ENCODE measurements at regions not wholly inside any gene's neighbourhood (a gene's known extent, or its start where the extent isn't known, plus 50 kb on each side); places are given as distances from the start of the nearest gene placed in this dataset.

DNA sequence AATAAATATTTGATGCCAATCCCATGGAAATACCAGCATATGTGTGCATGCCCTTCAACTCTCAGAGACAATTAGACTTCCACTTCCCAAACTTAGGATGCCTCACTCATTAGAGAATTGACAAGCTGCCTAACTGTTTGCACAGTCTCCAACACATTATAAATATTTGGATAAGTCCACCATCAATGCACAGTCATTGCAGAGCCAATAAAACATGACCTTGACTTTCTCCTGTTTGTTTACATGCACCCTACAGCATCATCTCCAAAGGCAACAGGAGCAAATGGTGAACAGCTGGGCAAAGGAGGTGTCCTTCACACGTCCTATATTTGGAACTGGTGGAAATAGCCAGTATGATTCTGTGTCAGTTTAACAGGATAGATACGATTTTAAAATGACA, 804.4 kb upstream of the RBFOX1 start:
- intact Hi-C loops (cut with micrococcal nuclease; ENCODE audit: unreplicated experiment), result no loop called here
- Mint-ChIP-seq H3K9me3 (ENCODE audit: low read depth, unreplicated experiment) (peaks cover 16% of the 10 kb centered on the region), H3K27me3 (ENCODE audit: unreplicated experiment) (no peaks in the 10 kb centered on the region), H3K4me3 (ENCODE audit: low read depth, unreplicated experiment) (no peak overlapping the region), H3K36me3 (ENCODE audit: insufficient read depth, unreplicated experiment) (no peaks in the 10 kb centered on the region), H3K4me1 (ENCODE audit: low read depth, unreplicated experiment) (no peaks in the 10 kb centered on the region), H3K27ac (ENCODE audit: unreplicated experiment) (no peak overlapping the region)
- CTCF ChIA-PET, result no interaction called here
- DNase-seq, result no peak
- BruUV-seq (replicated peaks), result no TSS peak
- TF ChIP-seq, protein P1, sequence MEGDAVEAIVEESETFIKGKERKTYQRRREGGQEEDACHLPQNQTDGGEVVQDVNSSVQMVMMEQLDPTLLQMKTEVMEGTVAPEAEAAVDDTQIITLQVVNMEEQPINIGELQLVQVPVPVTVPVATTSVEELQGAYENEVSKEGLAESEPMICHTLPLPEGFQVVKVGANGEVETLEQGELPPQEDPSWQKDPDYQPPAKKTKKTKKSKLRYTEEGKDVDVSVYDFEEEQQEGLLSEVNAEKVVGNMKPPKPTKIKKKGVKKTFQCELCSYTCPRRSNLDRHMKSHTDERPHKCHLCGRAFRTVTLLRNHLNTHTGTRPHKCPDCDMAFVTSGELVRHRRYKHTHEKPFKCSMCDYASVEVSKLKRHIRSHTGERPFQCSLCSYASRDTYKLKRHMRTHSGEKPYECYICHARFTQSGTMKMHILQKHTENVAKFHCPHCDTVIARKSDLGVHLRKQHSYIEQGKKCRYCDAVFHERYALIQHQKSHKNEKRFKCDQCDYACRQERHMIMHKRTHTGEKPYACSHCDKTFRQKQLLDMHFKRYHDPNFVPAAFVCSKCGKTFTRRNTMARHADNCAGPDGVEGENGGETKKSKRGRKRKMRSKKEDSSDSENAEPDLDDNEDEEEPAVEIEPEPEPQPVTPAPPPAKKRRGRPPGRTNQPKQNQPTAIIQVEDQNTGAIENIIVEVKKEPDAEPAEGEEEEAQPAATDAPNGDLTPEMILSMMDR (IDR thresholded peaks at IDR 0.05; ENCODE audit: unreplicated experiment), result no peak

DNA sequence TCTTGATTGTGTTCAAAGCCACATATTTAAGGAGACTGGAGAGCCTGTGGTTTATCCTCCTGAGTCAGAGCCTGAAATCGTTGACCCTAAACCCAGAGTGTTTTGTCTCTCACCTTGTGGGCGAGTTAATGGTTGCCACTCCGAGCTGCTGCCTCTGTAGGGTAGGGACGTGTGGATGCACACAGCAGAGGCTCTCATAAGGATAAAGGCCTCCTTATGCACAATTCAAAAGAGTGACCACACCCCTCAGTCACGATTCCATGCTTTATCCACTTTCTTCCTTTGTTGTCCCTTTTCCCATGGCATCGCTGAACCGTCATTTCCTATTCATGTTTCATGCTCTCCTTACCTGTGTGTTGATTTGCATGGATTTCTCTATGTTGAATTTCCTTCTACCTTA, 805.0 kb upstream of the RBFOX1 start:
- intact Hi-C loops (cut with micrococcal nuclease; ENCODE audit: unreplicated experiment), result no loop called here
- H3K4me1 Mint-ChIP-seq (ENCODE audit: low read depth, unreplicated experiment), result no peaks in the 10 kb centered on the region
- CTCF ChIA-PET, result no interaction called here
- H3K9me3 Mint-ChIP-seq (ENCODE audit: low read depth, unreplicated experiment), result peaks cover 15% of the 10 kb centered on the region
- no peak overlapping the region for H3K27ac Mint-ChIP-seq (ENCODE audit: unreplicated experiment)
- no peaks in the 10 kb centered on the region for H3K27me3 Mint-ChIP-seq (ENCODE audit: unreplicated experiment)
- no TSS peak for BruUV-seq (replicated peaks)
- no peaks in the 10 kb centered on the region for H3K36me3 Mint-ChIP-seq (ENCODE audit: insufficient read depth, unreplicated experiment)
- no peak for DNase-seq
- TF ChIP-seq, protein P1 (IDR thresholded peaks at IDR 0.05; ENCODE audit: unreplicated experiment), result no peak
- H3K4me3 Mint-ChIP-seq (ENCODE audit: low read depth, unreplicated experiment), result no peak overlapping the region

DNA sequence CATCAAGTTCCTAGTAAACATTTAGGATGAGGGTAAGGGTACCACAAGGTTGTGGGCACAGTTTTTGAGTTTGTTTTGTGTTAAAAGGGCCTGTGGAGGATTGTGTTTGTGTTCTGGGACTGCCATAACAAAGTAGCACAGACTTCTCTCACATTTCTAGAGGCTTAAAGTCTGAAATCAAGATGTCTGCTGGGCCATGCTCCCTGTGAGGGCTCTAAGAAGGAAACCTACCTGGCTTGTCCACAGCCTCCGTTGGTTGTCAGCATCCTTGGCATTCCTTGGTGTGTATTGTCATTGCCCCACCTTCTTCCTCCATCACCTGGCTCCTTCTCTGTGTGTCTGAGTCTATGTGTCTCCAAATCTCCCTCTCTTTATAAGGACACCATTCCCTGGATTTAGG, 808.1 kb upstream of the RBFOX1 start:
- CTCF ChIA-PET, result no interaction called here
- Mint-ChIP-seq H3K36me3 (ENCODE audit: insufficient read depth, unreplicated experiment) (no peaks in the 10 kb centered on the region), H3K4me1 (ENCODE audit: low read depth, unreplicated experiment) (no peaks in the 10 kb centered on the region), H3K9me3 (ENCODE audit: low read depth, unreplicated experiment) (peaks cover 13% of the 10 kb centered on the region), H3K4me3 (ENCODE audit: low read depth, unreplicated experiment) (no peak overlapping the region), H3K27ac (ENCODE audit: unreplicated experiment) (no peak overlapping the region), H3K27me3 (ENCODE audit: unreplicated experiment) (no peaks in the 10 kb centered on the region)
- no TSS peak for BruUV-seq (replicated peaks)
- no peak for DNase-seq
- intact Hi-C loops (cut with micrococcal nuclease; ENCODE audit: unreplicated experiment), result no loop called here
- TF ChIP-seq, protein P1 (IDR thresholded peaks at IDR 0.05; ENCODE audit: unreplicated experiment), result no peak

DNA sequence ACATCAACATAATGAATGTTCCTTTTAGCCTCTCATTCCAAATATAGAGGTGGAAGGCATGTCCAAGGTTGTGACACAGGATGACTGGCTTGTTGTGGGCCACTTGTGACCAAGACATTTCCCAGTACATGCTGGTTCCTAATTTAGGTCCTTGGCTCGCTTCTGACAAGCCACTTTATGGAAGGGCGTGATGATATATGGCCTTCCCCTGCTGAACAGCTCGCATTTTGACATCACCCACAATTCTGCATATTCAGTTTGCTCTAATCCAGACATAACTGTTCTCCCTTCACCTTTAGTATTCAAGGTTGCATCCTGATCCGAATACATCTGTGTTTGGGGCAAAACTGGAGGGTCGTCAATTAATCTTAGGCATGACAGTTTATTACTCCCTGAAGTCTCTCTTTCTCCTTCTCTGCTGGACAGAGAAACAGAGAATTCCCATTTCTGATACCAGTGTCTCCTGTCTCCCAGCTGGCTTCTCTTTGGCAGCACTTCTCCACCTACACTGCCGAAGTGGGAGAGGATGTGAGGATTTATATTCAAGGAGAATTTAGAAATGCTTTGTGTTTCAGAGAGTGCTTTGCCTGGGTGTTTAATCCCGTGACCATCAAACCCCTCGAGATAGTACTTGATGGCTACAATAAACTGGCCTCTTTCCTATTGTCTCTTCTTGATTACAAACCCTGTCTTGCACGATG, 815.5 kb upstream of the RBFOX1 start:
- no TSS peak for BruUV-seq (replicated peaks)
- CTCF ChIA-PET, result no interaction called here

More for the DNA sequence above, 815.5 kb upstream of the RBFOX1 start:
- DNase-seq, result no peak
- Mint-ChIP-seq H3K4me1 (ENCODE audit: low read depth, unreplicated experiment) (no peaks in the 10 kb centered on the region), H3K36me3 (ENCODE audit: insufficient read depth, unreplicated experiment) (no peaks in the 10 kb centered on the region), H3K27me3 (ENCODE audit: unreplicated experiment) (no peaks in the 10 kb centered on the region), H3K4me3 (ENCODE audit: low read depth, unreplicated experiment) (no peak overlapping the region), H3K9me3 (ENCODE audit: low read depth, unreplicated experiment) (peaks cover 13% of the 10 kb centered on the region), H3K27ac (ENCODE audit: unreplicated experiment) (no peak overlapping the region)
- TF ChIP-seq, protein P1 (IDR thresholded peaks at IDR 0.05; ENCODE audit: unreplicated experiment), result no peak
- intact Hi-C loops (cut with micrococcal nuclease; ENCODE audit: unreplicated experiment), result no loop called here

All from Calu3 (cell line).